Heart left ventricle (tissue), 16 donors: ENCODE measurements at regions not wholly inside any gene's neighbourhood (a gene's known extent, or its start where the extent isn't known, plus 50 kb on each side); places are given as distances from the start of the nearest gene placed in this dataset.

Source experiments
- ATAC-seq, 4 donors: fragments of 200-7000 bp; cut with Tn5 transposase; one replicate each; pipeline ENCODE4 v1.9.1; 2020 to 2022; ENCODE audit warnings: moderate library complexity in 4 of 4, mild to moderate bottlenecking in 3 of 4, moderate number of reproducible peaks in 1 of 4
- DNase-seq, 5 donors: peaks; one replicate each; pipeline ENCODE4 v3.0.0-alpha.2; 2020
- H3K27ac ChIP-seq, 12 donors: fragments of 200-600 bp; sonication (generic) in 4 of 12; one replicate each; pipeline versions ENCODE4 v1.5.0 to v1.8.0; 2016 to 2022; ENCODE audit warnings: mild to moderate bottlenecking in 2 of 12
- H3K27me3 ChIP-seq, 9 donors: fragments of 200-600 bp; sonication (generic) in 2 of 9; one replicate each; pipeline versions ENCODE4 v1.5.1 to v1.8.0; 2016 to 2022; ENCODE audit warnings: mild to moderate bottlenecking in 3 of 9
- H3K36me3 ChIP-seq, 9 donors: fragments of 200-600 bp; sonication (generic) in 2 of 9; one replicate each; pipeline versions ENCODE4 v1.5.0 to v1.8.0; 2018 to 2022; ENCODE audit warnings: mild to moderate bottlenecking in 2 of 9
- H3K4me1 ChIP-seq, 12 donors: fragments of 200-600 bp; sonication (generic) in 4 of 12; one replicate each; pipeline versions ENCODE4 v1.5.0 to v1.8.0; 2016 to 2022; ENCODE audit warnings: mild to moderate bottlenecking in 3 of 12
- H3K4me3 ChIP-seq, 12 donors: fragments of 200-600 bp; sonication (generic) in 4 of 12; one replicate each; pipeline versions ENCODE4 v1.5.0 to v1.8.0; 2017 to 2022; ENCODE audit warnings: mild to moderate bottlenecking in 9 of 12, moderate library complexity in 4 of 12
- H3K9me3 ChIP-seq, 12 donors: fragments of 200-600 bp; sonication (generic) in 4 of 12; one replicate each; pipeline versions ENCODE4 v1.5.0 to v1.8.0; 2016 to 2022; ENCODE audit warnings: mild to moderate bottlenecking in 1 of 12
- CTCF ChIP-seq, 12 donors: fragments of 200-600 bp; sonication (generic) in 4 of 12; IDR thresholded peaks; one replicate each; pipeline versions ENCODE4 v1.5.0 to v1.8.0; 2018 to 2022; ENCODE audit warnings: antibody characterized with exemption in 12 of 12, mild to moderate bottlenecking in 5 of 12
- POLR2A ChIP-seq, 2 donors: fragments of 450-650 bp; IDR thresholded peaks; one replicate each; pipeline ENCODE4 v1.6.1; 2017; ENCODE audit warnings: antibody characterized with exemption in 2 of 2, mild to moderate bottlenecking in 2 of 2, moderate library complexity in 2 of 2
- WGBS, 4 donors: extraction: QIAGEN DNeasy Blood & Tissue Kit in 2 of 4; methylation state at CpG; one replicate each; pipeline versions ENCODE4 v1.1.5 to v1.1.7; 2013 to 2018; 5-methylcytosine and 5-hydroxymethylcytosine counted together
- intact Hi-C, 10 donors: fragments of 100-400 bp; cut with DNase I; formaldehyde crosslinking; loops; one replicate each; pipeline versions ENCODE4 v1.11.1 to v1.14.2; 2022
- donor health status: ischemic (EF 13 %, LVEDD 7.1; RV severe dilation, severe dysfunction).
- donor health status: healthy with polysubstance abuse.
- donor health status: DM: no; HTN: yes; CAD: no.
- donor health status: DM: no; HTN: no; CAD: no.
- donor health status: ischemic (EF 25% LVEDD 6.9; RV normal size, moderate dysfunction).
- donor health status: ischemic (EF 25% LVEDD 5.7; RV mildly dilated, moderate dysfunction).
- donor health status: healthy.
- donor health status: DM: yes; HTN: yes; CAD: no.
- donor health status: ischemic (EF 35%, LVEDD 5.7; RV mildly dilated, moderate dysfunction).
- donor health status: nonischemic (EF 11% LVEDD 7.7; RV severe dilation, severe dysfunction).
- donor health status: DM: yes; HTN: yes; CAD: no.
- donor health status: PGD.
- donor health status: ischemic (EF 29% LVEDD 5.4; RV normal size, mild dysfunction).
- donor health status: nonischemic (EF 23%, LVEDD 6.1; RV moderate dilation, normal function).

- no peaks in the 10 kb centered on the region for H3K36me3 ChIP-seq
- no peak overlapping the region for H3K27ac ChIP-seq
- ATAC-seq (no peak), DNase-seq (no peak)
- H3K4me3 ChIP-seq = no peak overlapping the region
- no peaks in the 10 kb centered on the region for H3K4me1 ChIP-seq
- 61 to 76% (median 68%) methylated on average over 4 of the region's 4 CpGs for WGBS, 4 donors
- H3K9me3 ChIP-seq = peaks cover 0 to 4% (median 0%) of the 10 kb centered on the region in 12 donors
- intact Hi-C loops = no loop called here
- no peaks in the 10 kb centered on the region for H3K27me3 ChIP-seq
- TF ChIP-seq POLR2A (IDR thresholded peaks at IDR 0.05) (no peak), CTCF (IDR thresholded peaks at IDR 0.05) (no peak)
These were observed 573.2 kb downstream of the PRKD1 start for GRCh38 chr14:29354486-29354885.

DNA sequence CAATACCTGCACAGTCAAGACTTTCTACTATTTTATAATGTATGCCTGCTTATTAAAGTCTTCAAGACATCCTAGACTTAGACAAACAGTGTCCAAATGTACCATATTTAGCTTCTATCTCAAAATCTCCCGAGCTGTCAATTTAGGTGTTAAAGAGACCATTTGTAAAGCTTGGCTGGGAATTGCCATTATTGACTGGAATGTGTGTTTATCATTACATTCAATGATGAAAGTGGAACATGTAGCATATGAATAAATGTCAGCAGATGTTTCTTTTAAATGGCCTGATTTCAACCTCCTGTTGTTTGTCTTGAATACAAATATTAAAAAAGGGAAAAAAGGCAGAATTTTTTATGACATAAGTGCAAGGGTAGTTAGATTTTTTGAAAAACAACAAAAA is 572.3 kb downstream of the PRKD1 start:
- no peak for TF ChIP-seq POLR2A (IDR thresholded peaks at IDR 0.05)
- TF ChIP-seq CTCF (IDR thresholded peaks at IDR 0.05) = no peak
- no peak overlapping the region for H3K4me3 ChIP-seq
- 37 to 47% (median 43%) methylated on average over 1 of the region's 1 CpG for WGBS, 4 donors
- no peaks in the 10 kb centered on the region for H3K4me1 ChIP-seq
- H3K27ac ChIP-seq = no peak overlapping the region
- H3K36me3 ChIP-seq = no peaks in the 10 kb centered on the region
- no peak for ATAC-seq
- peaks cover 0 to 4% (median 0%) of the 10 kb centered on the region in 12 donors for H3K9me3 ChIP-seq
- H3K27me3 ChIP-seq = no peaks in the 10 kb centered on the region
- no peak for DNase-seq
- intact Hi-C loops = no loop called here

DNA sequence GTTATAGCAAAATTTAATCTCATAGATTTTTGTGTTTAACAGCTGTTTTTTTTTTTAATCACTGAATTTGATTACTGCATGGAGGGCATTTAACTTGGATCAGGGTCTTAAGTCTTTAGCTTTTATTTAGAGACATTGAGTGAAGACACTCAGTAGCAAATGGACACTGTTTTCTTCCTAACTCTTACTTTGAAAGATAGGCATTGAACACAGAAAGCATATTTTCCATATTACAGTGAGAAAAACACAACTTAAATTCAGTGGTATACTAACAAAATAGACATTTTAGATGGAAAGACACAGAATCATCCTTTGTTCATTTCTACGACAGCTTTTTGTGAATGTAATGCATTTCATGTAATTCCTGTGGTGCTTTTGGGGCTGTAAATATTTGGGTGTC is 571.8 kb downstream of the PRKD1 start:
- DNase-seq = no peak

GRCh38 chr14:29360656-29361055 is 567.0 kb downstream of the PRKD1 start:
- Histone ChIP-seq H3K27ac (no peak overlapping the region), H3K4me3 (no peak overlapping the region), H3K4me1 (no peaks in the 10 kb centered on the region), H3K9me3 (peaks cover 0 to 5% (median 0%) of the 10 kb centered on the region in 12 donors), H3K27me3 (no peaks in the 10 kb centered on the region), H3K36me3 (no peaks in the 10 kb centered on the region)
- ATAC-seq (no peak), DNase-seq (no peak)
- WGBS, 4 donors = 67 to 73% (median 69%) methylated on average over 3 of the region's 3 CpGs
- intact Hi-C loops = no loop called here
- no peak for TF ChIP-seq CTCF (IDR thresholded peaks at IDR 0.05)
- no peak for TF ChIP-seq POLR2A (IDR thresholded peaks at IDR 0.05)

More for the DNA sequence above, 571.8 kb downstream of the PRKD1 start:
- Histone ChIP-seq H3K27me3 (no peaks in the 10 kb centered on the region), H3K4me1 (no peaks in the 10 kb centered on the region), H3K9me3 (peaks cover 0 to 4% (median 0%) of the 10 kb centered on the region in 12 donors), H3K36me3 (no peaks in the 10 kb centered on the region), H3K4me3 (no peak overlapping the region), H3K27ac (no peak overlapping the region)
- intact Hi-C loops = no loop called here
- WGBS, 4 donors = 81 to 84% (median 83%) methylated on average over 1 of the region's 1 CpG
- ATAC-seq = no peak
- TF ChIP-seq CTCF (IDR thresholded peaks at IDR 0.05) = no peak
- TF ChIP-seq POLR2A (IDR thresholded peaks at IDR 0.05) = no peak
